GM19023 (cell line): ENCODE measurements at regions not wholly inside any gene's neighbourhood (a gene's known extent, or its start where the extent isn't known, plus 50 kb on each side); places are given as distances from the start of the nearest gene placed in this dataset.
"Not testable (repeated sequence)": the region's sequence is repeated elsewhere in the genome, so short reads cannot be mapped to it uniquely, and the experiment has no call there.

ENCODE experiments used
- ATAC-seq: cut with Tn5 transposase; IDR thresholded peaks from one replicate; pipeline ENCODE4 v1.9.1; 2021; ENCODE audit warnings: mild to moderate bottlenecking, moderate library complexity; ENCODE audit not compliant: unreplicated experiment

GRCh38 chr3:98701071-98701675, 62.0 kb upstream of the ST3GAL6 start:
- ATAC-seq, result no peak

GRCh38 chr3:98702166-98702565, 61.0 kb upstream of the ST3GAL6 start:
- no peak for ATAC-seq

GRCh38 chr3:98705212-98705611, 57.9 kb upstream of the ST3GAL6 start:
- ATAC-seq, result no peak

GRCh38 chr3:98705694-98706093, 57.4 kb upstream of the ST3GAL6 start:
- no peak for ATAC-seq

- not testable (repeated sequence) for ATAC-seq
Observed at GRCh38 chr3:98708681-98709080, 54.5 kb upstream of the ST3GAL6 start.

- ATAC-seq, result no peak
Observed at GRCh38 chr3:98709441-98709840, 53.7 kb upstream of the ST3GAL6 start.

GRCh38 chr3:98710067-98710659, 53.0 kb upstream of the ST3GAL6 start:
- ATAC-seq, result no peak

GRCh38 chr3:98711426-98711825, 51.7 kb upstream of the ST3GAL6 start:
- ATAC-seq, result no peak

GRCh38 chr3:98712726-98713125, 50.4 kb upstream of the ST3GAL6 start:
- no peak for ATAC-seq

- not testable (repeated sequence) for ATAC-seq
Observed at GRCh38 chr3:98713332-98713731, 49.8 kb upstream of the ST3GAL6 start.
